ENCODE measurements at regions not wholly inside any gene's neighbourhood (a gene's known extent, or its start where the extent isn't known, plus 50 kb on each side); places are given as distances from the start of the nearest gene placed in this dataset.

- intact Hi-C loops (cut with DNase I) = no loop called here
- no peak for TF ChIP-seq CTCF (IDR thresholded peaks at IDR 0.05)
- Histone ChIP-seq H3K36me3 (no peaks in the 10 kb centered on the region), H3K9me3 (no peaks in the 10 kb centered on the region), H3K4me1 (no peaks in the 10 kb centered on the region), H3K27ac (no peak overlapping the region), H3K27me3 (ENCODE audit: low read depth) (no peaks in the 10 kb centered on the region), H3K4me3 (no peak overlapping the region)
- DNase-seq = no peak
- ATAC-seq = no peak
Observed at GRCh38 chr18:39051013-39051412, 1485.4 kb upstream of the CELF4 start.

- intact Hi-C loops (cut with DNase I) = no loop called here
- Histone ChIP-seq H3K9me3 (no peaks in the 10 kb centered on the region), H3K27ac (no peak overlapping the region), H3K4me3 (no peak overlapping the region), H3K4me1 (no peaks in the 10 kb centered on the region), H3K27me3 (ENCODE audit: low read depth) (no peaks in the 10 kb centered on the region), H3K36me3 (no peaks in the 10 kb centered on the region)
- DNase-seq (no peak), ATAC-seq (no peak)
- no peak for TF ChIP-seq CTCF (IDR thresholded peaks at IDR 0.05)
Observed at GRCh38 chr18:39039813-39040212, 1474.2 kb upstream of the CELF4 start.

DNA sequence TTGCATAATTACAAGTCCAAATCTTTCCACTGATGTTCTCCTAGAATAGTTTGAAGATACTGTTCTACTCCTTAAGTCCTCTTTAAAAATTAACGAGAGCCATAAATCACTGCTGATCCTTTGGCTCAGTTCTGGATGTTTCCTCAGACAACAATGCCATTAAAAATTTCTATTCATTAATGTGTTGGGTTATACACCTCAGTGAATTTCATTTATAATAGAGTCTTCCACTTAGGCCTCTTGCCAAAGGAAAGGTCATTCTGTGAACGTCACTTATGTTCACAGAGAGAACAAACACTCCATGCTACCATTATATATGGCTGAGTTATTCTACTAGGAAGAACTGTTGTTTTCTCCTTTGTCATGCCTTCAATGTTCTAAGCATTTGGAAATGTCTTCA lies 1472.3 kb upstream of the CELF4 start:
- Histone ChIP-seq H3K4me1 (no peaks in the 10 kb centered on the region), H3K27ac (no peak overlapping the region), H3K4me3 (no peak overlapping the region), H3K36me3 (no peaks in the 10 kb centered on the region), H3K9me3 (no peaks in the 10 kb centered on the region), H3K27me3 (ENCODE audit: low read depth) (no peaks in the 10 kb centered on the region)
- intact Hi-C loops (cut with DNase I) = no loop called here
- ATAC-seq (no peak), DNase-seq (no peak)
- TF ChIP-seq CTCF (IDR thresholded peaks at IDR 0.05) = no peak

DNA sequence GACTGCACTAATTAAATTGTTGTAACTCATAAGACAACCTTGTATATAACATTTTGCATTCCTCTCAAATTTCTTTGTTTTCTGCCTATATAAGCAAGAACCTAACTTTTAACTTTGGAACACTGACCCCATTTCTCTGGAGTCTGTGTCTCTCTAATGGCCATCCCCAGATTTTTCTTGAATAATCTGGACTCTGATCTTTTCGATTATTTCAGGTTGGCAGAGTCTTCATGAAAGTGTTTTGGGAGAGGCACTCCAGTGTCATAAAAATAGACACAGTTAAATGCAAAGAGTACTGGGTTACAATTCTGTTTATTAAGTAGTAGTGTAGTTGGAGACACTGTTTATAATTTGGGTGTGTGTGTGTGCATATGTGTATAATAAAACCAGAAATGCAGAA lies 1467.7 kb upstream of the CELF4 start:
- intact Hi-C loops (cut with DNase I) = no loop called here
- Histone ChIP-seq H3K36me3 (no peaks in the 10 kb centered on the region), H3K4me1 (no peaks in the 10 kb centered on the region), H3K27ac (no peak overlapping the region), H3K4me3 (no peak overlapping the region), H3K9me3 (no peaks in the 10 kb centered on the region), H3K27me3 (ENCODE audit: low read depth) (no peaks in the 10 kb centered on the region)
- no peak for TF ChIP-seq CTCF (IDR thresholded peaks at IDR 0.05)
- ATAC-seq = no peak
- DNase-seq = no peak

- no peak overlapping the region for H3K27ac ChIP-seq
- no peak for TF ChIP-seq CTCF (IDR thresholded peaks at IDR 0.05)
- no peaks in the 10 kb centered on the region for H3K36me3 ChIP-seq
Observed at GRCh38 chr18:39031647-39032046, 1466.0 kb upstream of the CELF4 start.

GRCh38 chr18:39030124-39030655 lies 1464.6 kb upstream of the CELF4 start:
- Histone ChIP-seq H3K4me3 (no peak overlapping the region), H3K27ac (no peak overlapping the region), H3K4me1 (no peaks in the 10 kb centered on the region), H3K9me3 (no peaks in the 10 kb centered on the region), H3K36me3 (no peaks in the 10 kb centered on the region), H3K27me3 (ENCODE audit: low read depth) (no peaks in the 10 kb centered on the region)
- ATAC-seq (no peak), DNase-seq (no peak)
- TF ChIP-seq CTCF (IDR thresholded peaks at IDR 0.05) = no peak
- intact Hi-C loops (cut with DNase I) = no loop called here

More at GRCh38 chr18:39031647-39032046, 1466.0 kb upstream of the CELF4 start:
- no peak for DNase-seq
- Histone ChIP-seq H3K4me3 (no peak overlapping the region), H3K27me3 (ENCODE audit: low read depth) (no peaks in the 10 kb centered on the region), H3K9me3 (no peaks in the 10 kb centered on the region), H3K4me1 (no peaks in the 10 kb centered on the region)
- intact Hi-C loops (cut with DNase I) = no loop called here
- ATAC-seq = no peak
